Limb (tissue), 2 donors: ENCODE measurements at regions not wholly inside any gene's neighbourhood (a gene's known extent, or its start where the extent isn't known, plus 50 kb on each side); places are given as distances from the start of the nearest gene placed in this dataset.
"Not testable (repeated sequence)": the region's sequence is repeated elsewhere in the genome, so short reads cannot be mapped to it uniquely, and the experiment has no call there.

Experiments
- DNase-seq, 2 donors: peaks; one replicate each; pipeline ENCODE4 v3.0.0-alpha.2; 2016; ENCODE audit errors: extremely low spot score in 2 of 2

- peak in 1 of 2 donors; percentile 40 for DNase-seq
These were observed 50.4 kb downstream of the KATNIP start for GRCh38 chr16:27600381-27600780.

- no peak for DNase-seq
These were observed 52.2 kb downstream of the KATNIP start for GRCh38 chr16:27602103-27602502.

DNA sequence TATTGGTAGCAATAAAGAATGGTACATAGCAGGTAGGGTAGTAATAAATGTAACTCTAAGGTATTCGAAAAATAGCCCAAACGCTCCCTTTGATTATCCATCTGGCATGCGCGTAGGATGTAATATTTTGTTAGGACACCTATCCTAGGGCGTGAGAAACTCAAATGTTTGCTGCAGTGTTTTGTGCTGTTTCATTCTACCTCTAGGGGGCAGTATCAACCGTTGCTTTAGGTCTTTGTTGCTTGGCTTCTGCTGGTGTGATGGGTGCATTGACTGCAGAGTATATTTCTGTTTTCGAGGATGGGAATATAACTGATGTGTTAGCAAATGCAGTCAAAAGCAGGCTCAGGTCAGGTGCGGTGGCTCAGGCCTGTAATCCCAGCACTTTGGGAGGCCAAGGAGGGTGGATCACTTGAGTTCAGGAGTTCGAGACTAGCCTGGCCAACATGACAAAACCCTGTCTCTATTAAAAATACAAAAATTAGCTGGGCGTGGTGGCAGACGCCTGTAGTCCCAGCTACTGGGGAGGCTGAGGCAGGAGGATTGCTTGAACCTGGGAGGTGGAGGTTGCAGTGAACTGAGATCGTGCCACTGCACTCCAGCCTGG, 55.7 kb downstream of the KATNIP start:
- DNase-seq, result peak in 1 of 2 donors; percentile 33

- no peak for DNase-seq
These were observed 61.4 kb downstream of the KATNIP start for GRCh38 chr16:27611340-27611739.

DNA sequence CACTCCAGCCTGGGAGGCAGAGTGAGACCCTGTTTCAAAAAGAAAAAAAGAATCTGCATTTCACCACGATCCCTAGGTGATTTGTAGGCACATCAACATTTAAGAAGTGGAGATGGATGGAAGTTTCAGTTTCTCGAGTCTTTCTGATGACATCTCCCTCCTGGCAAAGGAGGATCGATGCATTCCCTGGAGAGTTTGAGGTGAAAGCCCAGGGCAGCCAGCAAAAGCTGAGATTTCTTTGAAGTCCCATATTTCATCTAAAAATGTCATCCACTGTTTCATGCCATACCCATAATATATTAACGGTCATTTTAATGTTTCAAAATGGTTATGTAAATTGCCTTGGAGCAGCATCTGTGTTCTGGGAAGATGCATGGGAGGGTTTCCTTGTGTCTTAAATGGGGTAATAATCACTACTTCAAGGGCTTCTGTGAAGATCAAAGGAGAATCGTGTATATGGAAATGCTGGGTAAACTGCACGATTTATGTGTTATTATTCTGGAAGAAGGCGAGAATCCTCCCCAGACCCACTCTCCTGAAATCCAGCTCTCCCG, 63.4 kb downstream of the KATNIP start:
- DNase-seq, result no peak

- no peak for DNase-seq
These were observed 67.7 kb downstream of the KATNIP start for GRCh38 chr16:27617665-27618064.

- no peak for DNase-seq
These were observed 68.2 kb downstream of the KATNIP start for GRCh38 chr16:27618165-27618564.

GRCh38 chr16:27618606-27619327, 68.8 kb downstream of the KATNIP start:
- DNase-seq, result no peak

DNA sequence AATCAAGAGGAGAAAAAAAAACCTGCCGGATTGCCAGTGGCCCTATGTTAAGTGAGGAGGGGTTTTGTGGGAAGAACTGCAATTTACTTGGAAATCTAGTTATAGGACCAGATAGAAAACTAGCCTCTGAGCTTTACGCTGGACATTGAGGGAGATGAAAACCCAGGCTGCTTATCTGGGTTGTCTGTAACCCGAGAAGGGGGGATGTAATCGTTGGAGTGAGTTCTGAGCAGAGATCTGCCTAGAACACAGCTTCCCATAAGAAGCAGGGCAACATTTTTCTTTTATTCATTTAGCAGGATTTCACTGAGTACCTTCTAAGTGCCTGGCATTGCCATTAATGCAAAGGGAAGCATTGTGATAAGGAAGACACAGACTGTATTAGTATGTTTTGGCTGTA, 70.6 kb downstream of the KATNIP start:
- no peak for DNase-seq

- no peak for DNase-seq
These were observed 74.5 kb downstream of the KATNIP start for GRCh38 chr16:27624154-27625049.

DNA sequence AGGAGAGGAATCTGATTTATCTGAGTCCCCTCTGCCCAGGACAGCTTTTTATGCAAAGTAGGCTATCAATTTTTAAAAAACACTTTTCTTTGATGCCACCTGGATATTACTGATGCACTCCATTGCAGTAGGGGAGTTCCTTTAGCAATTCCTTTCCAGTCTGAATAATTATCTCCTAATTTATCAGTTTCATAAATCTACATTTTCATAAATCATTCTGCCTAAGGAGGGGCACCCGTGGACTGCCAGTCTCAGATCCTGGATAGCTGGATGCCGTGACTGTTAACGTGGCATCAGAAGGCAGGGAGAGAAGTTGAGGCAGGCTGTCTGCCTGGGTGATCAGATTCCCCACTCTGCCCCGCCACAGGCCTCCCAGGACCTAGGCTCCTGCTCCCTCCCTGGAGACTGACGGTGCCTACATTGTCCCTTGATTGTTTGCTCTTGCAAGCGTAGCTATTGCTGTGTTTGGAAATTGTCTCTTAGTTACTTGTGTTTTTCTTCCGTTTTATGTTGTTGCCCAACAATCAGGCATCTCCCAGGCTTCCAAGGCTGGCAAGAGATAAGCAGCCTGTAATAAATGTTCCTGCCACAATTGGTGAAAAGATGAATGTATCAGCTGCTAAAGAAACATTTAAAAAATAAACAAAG, 75.2 kb downstream of the KATNIP start:
- no peak for DNase-seq

GRCh38 chr16:27627136-27627535, 77.2 kb downstream of the KATNIP start:
- no peak for DNase-seq

GRCh38 chr16:27628241-27628942, 78.4 kb downstream of the KATNIP start:
- DNase-seq, result peak; percentile 24 to 41

DNA sequence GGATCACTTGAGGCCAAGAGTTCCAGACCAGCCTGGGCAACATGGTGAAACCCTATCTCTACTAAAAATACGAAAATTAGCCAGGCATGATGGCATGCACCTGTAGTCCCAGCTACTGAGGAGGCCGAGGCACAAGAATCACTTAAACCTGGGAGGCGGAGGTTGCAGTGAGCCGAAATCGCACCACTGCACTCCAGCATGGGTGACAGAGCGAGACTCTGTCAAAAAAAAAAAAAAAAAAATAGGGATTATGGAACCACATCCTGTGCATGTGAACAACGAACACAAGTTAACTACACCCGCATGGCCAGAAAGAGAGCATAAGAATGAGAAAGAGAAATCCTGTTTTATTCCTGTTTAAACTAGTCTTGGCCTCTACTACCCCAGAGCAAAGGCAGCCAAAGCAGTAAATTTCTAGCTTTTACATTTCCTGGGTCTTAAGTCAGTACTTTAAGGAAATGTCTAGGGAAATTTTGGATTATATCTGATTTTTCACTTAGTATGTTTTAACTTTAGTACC, 79.1 kb downstream of the KATNIP start:
- not testable (repeated sequence) for DNase-seq

DNA sequence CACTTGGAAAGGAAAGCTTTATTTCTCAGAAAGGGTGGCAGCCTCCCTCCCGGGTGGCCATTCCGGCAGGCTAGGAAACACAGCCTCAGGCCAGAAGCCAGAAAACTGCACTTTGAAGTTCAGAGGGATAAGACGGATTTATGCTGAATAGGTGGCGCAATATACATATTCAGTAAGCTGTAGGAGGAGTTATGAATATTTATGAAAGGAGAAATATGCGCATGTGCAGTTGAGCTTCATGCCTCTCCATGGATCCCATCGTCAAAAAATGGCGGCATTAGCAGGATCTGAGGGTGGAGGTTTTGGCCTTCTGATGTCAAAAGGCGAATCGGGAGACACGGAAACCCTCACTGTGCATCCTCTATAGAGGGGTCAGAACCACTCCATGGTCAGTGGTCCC, 82.3 kb downstream of the KATNIP start:
- no peak for DNase-seq

DNA sequence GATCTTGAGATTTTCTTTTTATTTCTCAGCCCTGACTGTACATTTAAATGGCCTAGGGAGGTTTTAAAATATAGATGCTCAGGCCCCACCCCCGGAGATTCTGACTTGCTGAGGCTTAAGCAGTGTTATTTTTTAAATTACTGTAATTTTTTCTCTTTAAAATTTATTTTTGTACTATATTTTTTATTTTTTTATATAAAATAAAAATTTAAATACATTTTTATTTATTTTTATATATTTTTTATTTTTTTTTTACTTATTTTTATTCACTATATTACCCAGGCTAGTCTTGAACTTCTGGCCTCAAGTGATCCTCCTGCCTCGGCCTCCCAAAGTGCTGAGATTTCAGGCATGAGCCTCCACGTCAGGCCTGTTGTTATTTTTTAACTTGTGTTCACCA, 83.3 kb downstream of the KATNIP start:
- DNase-seq, result no peak

GRCh38 chr16:27633721-27634120, 83.8 kb downstream of the KATNIP start:
- DNase-seq, result no peak

DNA sequence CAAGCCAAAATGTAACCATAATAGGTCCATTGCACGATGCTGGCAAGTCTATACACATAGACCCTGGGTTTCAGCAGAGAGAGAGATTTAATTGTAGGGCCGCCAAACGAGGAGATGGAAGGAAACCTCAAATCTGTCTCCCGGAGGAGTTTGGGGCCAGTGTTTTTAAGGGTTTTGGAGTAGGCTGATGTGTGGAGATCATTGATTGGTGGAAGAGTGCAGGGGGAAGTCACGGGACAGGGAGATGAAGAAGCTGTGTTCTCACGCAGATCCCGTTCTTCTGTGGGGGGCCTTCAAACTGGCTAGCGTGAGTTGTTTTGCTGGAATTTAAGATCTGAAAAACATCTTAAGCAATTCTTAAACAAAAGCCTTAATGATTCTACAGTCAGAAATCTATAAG, 84.8 kb downstream of the KATNIP start:
- peak in 1 of 2 donors; percentile 16 for DNase-seq

DNA sequence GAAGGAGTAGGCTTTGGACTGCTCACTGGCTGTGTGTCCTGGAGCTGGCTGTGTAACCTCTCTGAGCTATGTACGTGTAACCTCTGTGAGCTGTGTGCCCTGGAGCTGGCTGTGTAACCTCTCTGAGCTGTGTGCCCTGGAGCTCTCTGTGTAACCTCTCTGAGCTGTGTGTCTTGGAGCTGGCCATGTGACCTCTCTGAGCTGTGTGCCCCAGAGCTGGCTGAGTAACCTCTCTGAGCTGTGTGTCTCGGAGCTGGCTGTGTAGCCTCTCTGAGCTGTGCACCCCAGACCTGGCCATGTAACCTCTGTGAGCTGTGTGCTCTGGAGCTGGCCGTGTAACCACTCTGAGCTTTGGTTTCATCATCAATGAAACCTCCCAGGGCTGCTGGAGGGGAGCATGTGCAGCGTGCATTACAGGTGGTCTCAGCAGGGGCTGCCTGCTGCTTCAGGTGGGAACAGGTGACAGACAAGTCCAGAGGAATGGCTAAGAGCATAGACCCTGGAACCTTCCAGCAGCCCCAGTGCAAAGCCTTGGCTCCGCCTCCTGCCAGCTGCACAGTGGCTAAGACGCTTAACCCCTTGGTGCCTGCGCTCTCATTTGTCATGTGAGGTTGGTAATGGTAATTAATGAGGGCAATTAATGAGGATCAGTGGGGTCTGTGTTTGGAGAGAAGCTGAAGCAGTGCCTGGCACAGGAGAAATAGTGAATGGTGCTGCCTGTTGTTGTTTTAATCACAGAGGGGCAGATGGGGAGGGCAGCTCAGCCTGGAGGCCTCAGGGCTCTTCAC, 86.7 kb downstream of the KATNIP start:
- DNase-seq, result no peak
